GM21786 (cell line): ENCODE measurements at regions not wholly inside any gene's neighbourhood (a gene's known extent, or its start where the extent isn't known, plus 50 kb on each side); places are given as distances from the start of the nearest gene placed in this dataset.
"Not testable (repeated sequence)": the region's sequence is repeated elsewhere in the genome, so short reads cannot be mapped to it uniquely, and the experiment has no call there.

Experiments used
- ATAC-seq: cut with Tn5 transposase; IDR thresholded peaks from one replicate; pipeline ENCODE4 v1.9.1; 2021; ENCODE audit not compliant: unreplicated experiment

DNA sequence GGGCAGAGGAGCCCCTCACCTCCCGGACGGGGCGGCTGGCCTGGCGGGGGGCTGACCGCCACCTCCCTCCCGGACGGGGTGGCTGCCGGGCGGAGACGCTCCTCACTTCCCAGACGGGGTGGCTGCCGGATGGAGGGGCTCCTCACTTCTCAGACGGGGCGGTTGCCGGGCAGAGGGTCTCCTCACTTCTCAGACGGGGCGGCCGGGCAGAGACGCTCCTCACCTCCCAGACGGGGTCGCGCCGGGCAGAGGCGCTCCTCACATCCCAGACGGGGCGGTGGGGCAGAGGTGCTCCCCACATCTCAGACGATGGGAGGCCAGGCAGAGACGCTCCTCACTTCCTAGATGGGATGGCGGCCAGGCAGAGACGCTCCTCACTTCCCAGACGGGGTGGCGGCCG lies 1615.9 kb upstream of the C9orf72 start:
- ATAC-seq = not testable (repeated sequence)

- ATAC-seq = no peak
These were observed 1625.6 kb upstream of the C9orf72 start for GRCh38 chr9:29198861-29199260.

GRCh38 chr9:29199975-29200374 lies 1626.7 kb upstream of the C9orf72 start:
- no peak for ATAC-seq

- ATAC-seq = no peak
These were observed 1627.4 kb upstream of the C9orf72 start for GRCh38 chr9:29200650-29201049.

DNA sequence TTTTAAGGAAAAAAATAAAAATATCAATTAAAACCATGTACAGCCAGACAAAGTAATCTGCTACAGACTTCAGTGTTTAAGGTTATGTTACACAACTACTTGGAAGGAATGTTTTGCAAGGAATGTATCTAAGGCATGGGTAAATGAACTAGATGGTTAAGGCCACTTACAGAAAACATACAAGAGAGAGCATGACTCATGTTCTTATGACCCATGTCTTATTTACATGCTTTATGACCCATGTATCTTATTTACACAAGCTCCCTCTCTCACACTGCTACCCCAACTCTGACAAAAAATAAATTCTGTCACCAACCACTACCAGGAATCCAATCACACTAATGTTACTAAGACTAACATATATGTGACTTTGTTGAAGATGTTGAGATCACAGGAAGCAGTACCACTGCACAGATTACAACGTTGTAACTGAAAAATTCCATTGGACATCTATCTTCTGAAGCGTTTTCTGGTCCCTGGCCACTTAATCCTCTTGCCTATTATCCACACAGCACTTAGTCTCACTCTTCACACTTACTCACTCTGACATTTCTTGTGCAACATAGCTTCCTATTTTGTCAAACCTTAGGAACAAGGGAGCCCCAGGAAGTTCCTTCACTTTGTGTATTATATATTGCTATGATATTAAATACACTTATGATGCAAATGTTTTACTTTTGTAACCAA lies 1630.1 kb upstream of the C9orf72 start:
- no peak for ATAC-seq

GRCh38 chr9:29208670-29209069 lies 1635.4 kb upstream of the C9orf72 start:
- no peak for ATAC-seq

DNA sequence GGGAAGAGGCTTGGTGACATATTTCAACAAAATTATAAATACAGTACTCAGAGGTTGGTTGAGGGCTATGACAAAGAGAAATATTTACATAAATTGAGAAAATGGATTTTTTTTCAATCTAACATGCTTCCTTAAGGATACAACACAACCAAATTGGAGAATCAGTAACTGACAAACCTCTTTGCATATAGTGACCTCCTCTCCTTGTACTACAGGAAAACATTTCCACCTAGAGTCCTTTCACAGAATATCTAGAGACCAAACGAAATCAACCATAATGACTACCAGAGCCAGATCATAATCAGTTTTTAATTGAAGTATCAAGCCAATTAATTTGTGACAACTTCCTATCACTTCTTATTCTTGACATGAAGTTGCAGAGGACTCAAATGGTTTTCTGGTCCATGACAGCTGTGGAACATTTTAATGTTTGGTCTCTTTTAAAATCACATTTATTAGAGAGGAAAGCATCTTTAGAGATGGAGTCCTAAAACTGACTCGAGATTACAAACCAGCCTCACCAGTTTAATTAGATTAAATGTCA lies 1636.5 kb upstream of the C9orf72 start:
- ATAC-seq = no peak

- no peak for ATAC-seq
These were observed 1637.8 kb upstream of the C9orf72 start for GRCh38 chr9:29211003-29211579.

DNA sequence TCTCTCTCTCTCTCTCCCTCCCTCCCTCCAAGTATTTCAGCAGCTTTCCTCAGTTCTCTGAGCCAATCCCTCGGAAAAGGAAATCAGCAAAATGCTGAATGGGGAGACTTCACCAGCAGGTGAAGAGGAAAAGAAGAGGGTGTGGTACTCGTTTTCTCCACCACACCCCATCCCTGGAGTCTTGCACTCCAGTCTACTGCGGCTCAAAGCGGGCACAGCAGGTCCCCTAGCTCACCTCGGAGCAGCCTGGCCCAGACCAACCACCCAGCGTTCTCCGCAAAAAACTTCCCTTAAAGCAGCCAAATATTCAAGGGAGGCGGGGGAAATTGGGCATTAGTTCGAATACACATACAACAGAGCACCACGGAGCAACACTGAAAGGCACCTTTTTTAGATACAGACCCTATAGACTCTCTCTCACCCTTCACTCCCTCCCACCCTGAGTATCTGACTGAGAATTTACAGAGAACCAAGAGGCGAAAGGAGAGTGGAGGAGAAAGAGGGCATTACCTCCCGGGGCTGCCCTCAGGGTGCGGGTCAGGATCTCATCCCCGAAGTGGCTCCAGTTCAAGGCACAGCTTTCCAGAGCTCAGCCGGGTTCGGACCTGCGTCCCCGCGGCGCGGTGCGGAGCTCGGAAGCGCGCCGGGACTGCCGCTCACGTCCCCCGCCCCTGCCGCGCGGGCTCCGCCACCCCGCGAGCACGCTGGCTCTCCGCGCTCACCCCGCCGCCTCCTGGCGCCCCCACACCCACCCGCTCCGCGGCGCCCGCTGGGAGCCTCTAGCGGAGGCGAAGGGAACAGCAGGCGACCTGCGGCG lies 1638.5 kb upstream of the C9orf72 start:
- ATAC-seq = peak; percentile 87

- ATAC-seq = no peak
These were observed 1639.4 kb upstream of the C9orf72 start for GRCh38 chr9:29212397-29213387.

DNA sequence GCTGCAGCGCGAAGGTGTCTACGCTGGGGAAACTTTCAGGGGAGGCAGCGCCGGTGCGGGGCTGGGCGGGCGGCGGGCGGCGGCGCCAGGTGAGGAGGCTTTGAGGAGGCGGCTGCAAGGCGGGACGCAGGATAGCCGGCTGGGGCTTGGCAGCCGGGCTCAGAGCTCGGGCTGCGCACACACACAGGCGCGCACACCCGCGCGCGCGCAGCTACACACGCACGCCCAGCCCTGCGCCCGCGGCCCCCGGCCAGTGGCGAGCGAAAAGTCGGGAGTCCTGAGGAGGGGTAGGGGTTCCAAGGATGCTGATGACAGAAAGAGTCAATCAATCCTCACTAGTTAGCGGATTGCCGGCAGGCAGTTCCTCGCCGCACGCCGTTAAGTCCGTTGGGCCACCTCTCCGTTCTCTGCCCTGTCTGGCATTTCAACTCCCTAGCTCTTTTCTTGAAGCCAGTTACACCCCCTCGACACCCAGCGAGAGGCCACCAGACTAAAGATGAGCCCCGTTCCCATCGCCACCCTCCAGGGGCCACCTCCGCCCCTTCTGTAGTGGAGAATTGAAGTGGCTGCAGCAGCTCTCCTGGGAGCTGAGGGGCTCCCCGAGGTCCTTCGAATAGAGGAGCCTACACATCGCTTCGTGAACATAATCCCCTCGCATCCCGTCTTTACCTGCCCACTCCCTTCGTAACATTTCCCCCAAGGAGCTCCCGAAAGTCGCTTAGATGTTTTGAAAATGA lies 1640.3 kb upstream of the C9orf72 start, which contains the start of gene LINGO2:
Gene LINGO2 (minus strand): TSS at position 185 of the 737 bp plus-strand sequence.
- no peak for ATAC-seq

GRCh38 chr9:29214154-29214689 lies 1640.9 kb upstream of the C9orf72 start:
- no peak for ATAC-seq

- no peak for ATAC-seq
These were observed 1641.5 kb upstream of the C9orf72 start for GRCh38 chr9:29214690-29215253.

DNA sequence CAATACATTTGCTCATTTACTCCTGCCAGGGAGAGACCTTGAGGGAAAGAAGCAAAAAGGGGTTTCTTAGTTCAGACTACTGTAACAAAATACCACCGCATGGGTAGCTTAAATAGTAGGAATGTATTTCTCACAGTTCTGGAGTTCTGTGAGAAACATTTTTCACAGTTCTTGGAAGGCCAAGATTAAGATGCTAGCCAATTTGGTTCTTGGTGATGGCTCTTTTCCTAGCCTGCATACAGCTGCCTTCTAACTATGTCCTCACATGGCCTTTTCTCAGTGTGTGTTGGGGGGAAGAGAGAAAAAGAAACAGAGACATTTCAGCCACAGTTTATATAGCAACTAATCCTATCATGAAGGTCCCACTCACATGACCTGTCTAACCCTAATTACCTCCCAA lies 1644.7 kb upstream of the C9orf72 start:
- ATAC-seq = no peak

DNA sequence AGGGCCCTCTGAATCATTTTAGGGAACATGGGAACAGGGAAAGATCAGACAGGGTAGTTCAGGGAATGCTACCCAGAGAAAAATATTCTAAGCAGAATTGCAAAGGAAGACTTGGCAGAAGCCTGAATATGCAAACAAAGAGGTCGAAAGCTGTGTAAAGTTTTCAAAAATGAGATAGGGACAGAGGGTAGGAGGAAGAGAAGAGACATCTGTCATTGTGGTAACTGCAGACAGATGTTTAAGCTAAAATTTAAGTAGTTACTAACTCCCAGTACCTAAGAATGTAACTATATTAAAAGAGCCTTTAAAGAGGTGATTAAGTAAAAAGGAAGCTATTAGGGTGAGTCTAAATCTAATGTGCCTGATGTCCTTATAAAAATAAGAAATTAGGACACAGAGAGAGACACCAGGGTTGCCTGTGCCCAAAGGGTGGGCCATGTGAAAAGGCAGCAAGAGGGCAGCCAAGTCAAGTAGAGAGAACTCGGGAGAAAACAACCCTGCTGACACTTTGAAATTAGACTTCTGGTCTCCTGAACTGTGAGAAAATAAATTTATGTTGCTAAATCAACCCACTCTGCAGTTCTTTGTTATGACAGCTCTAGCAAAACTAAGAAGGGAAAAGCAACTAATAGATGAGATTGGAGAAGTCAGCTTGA lies 1647.4 kb upstream of the C9orf72 start:
- no peak for ATAC-seq

- no peak for ATAC-seq
These were observed 1655.3 kb upstream of the C9orf72 start for GRCh38 chr9:29228558-29228957.

DNA sequence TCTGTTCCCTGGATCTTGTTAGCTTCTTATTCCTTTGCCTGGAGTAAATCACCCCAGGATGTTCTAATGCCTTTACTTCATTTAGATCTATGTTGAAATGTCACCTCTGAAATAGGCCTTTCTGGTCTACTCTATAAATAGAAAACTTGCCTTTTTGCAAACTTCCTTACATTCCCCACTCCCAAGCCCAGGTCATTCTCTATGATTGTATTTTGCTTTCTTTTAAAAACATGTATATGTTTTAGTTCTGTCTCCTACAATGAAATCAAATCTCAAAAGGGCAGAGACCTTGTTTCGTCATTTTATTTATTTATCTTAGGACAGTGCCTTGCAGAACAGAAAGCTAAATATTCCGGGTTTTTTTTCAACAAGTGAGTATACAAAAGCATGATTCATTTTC lies 1657.7 kb upstream of the C9orf72 start:
- no peak for ATAC-seq

GRCh38 chr9:29233193-29233592 lies 1659.9 kb upstream of the C9orf72 start:
- no peak for ATAC-seq

DNA sequence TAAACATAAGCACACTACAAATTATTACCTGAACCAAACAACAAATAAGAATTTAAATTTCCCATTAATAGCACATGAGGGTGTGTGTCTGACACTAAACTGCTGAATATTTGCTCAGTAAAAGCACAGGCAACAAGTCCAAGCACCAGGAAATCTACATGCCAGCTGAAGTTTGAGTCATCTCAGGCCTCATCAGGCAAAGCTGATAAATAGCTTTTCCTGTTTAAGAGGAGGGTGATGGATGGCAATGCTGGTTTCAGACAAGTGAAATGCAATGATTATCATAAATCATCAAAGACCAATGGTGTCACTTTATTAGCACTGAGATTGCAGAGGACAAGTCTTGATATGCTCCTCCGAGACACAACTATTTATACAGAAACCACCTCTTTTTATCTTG lies 1668.0 kb upstream of the C9orf72 start:
- no peak for ATAC-seq
